ENCODE measurements at regions not wholly inside any gene's neighbourhood (a gene's known extent, or its start where the extent isn't known, plus 50 kb on each side); places are given as distances from the start of the nearest gene placed in this dataset.

DNA sequence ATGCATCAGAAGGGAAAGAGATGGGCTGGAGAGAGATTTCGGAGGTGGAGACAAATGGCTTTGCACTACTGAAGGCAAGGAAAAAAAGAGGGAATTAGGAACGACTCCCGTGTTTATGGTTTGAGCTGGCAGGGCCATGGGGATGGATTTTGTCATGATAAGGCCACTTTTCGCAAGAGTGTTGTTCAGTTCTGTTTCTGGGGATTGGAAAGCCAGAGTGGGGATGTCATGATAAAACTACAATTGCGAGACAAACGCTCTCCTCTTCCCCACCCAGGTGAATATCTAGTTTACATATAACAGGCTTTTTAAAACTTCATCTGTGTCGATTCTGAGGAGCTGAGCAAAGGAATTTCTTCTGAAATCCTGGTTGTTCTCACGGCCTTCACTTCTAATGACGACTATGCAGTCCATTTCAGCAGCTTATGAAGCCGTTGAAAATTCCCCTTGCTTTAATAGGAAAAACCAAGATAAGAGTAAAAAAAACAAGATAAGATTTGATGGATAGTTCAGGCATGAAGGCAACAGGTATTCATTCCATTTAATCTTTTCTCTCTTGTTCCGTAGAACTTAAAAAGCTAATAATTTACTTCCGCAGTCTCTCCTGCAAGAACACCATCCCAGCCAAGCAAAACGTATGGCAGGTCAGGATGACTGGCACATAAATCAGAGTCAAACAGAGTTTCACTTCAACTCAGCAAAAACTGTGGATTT, 245.6 kb upstream of the PITRM1 start:
- Mint-ChIP-seq H3K27ac (no peak overlapping the region), H3K4me1 (ENCODE audit: low read depth) (peaks cover 8% of the 10 kb centered on the region), H3K27me3 (peaks cover 2% of the 10 kb centered on the region), H3K4me3 (no peak overlapping the region), H3K9me3 (ENCODE audit: low read depth) (no peaks in the 10 kb centered on the region), H3K36me3 (no peaks in the 10 kb centered on the region)

GRCh38 chr10:3417096-3417495, 244.5 kb upstream of the PITRM1 start:
- H3K9me3 Mint-ChIP-seq (ENCODE audit: low read depth): no peaks in the 10 kb centered on the region
- no peak overlapping the region for H3K27ac Mint-ChIP-seq
- H3K4me1 Mint-ChIP-seq (ENCODE audit: low read depth): peaks cover 8% of the 10 kb centered on the region
- H3K36me3 Mint-ChIP-seq: peaks cover 2% of the 10 kb centered on the region
- no peaks in the 10 kb centered on the region for H3K27me3 Mint-ChIP-seq
- no peak overlapping the region for H3K4me3 Mint-ChIP-seq

GRCh38 chr10:3415878-3416605, 243.5 kb upstream of the PITRM1 start:
- Mint-ChIP-seq H3K4me1 (ENCODE audit: low read depth) (peaks cover 8% of the 10 kb centered on the region), H3K36me3 (peaks cover 2% of the 10 kb centered on the region), H3K9me3 (ENCODE audit: low read depth) (no peaks in the 10 kb centered on the region), H3K27me3 (no peaks in the 10 kb centered on the region), H3K4me3 (no peak overlapping the region), H3K27ac (no peak overlapping the region)

GRCh38 chr10:3415038-3415736, 242.6 kb upstream of the PITRM1 start:
- no peaks in the 10 kb centered on the region for H3K27me3 Mint-ChIP-seq
- peaks cover 8% of the 10 kb centered on the region for H3K4me1 Mint-ChIP-seq (ENCODE audit: low read depth)
- H3K27ac Mint-ChIP-seq: no peak overlapping the region
- peaks cover 2% of the 10 kb centered on the region for H3K36me3 Mint-ChIP-seq
- no peaks in the 10 kb centered on the region for H3K9me3 Mint-ChIP-seq (ENCODE audit: low read depth)
- H3K4me3 Mint-ChIP-seq: no peak overlapping the region

- peaks cover 4% of the 10 kb centered on the region for H3K4me1 Mint-ChIP-seq (ENCODE audit: low read depth)
- no peak overlapping the region for H3K27ac Mint-ChIP-seq
- H3K27me3 Mint-ChIP-seq: no peaks in the 10 kb centered on the region
Observed at GRCh38 chr10:3414667-3415023, 242.1 kb upstream of the PITRM1 start.

DNA sequence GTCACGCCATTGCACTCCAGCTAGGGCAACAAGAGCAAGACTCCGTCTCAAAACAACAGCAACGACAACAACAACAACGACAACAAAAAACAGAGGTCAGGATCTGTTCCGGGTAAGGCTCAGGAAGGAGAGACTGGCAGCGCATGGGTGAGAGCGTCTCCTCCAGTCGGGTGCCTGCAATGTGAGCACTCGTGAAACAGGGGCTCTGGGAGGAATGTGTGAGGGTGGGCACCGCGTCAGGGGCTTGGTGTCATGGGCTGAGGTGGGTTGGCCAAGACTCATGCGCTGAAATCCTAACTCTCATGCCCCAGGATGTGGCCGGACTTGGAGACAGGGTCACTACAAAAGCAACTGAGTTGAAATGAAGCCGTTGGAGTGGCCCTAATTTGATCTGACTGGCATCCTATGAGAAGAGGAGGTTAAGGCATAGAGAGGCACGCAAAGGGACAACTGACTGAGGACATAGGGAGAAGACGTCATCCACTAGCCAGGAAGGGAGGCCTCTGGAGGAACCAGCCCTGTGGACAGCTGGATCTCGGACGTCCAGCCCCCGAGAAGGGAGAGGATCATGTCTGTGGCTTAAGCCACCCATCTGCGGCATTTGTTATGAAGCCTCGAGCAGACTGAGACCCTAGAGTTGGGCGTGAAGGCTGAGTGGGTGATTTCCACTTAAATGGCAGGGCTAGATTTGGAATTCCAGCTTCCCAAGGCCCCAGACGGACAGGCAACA, 241.5 kb upstream of the PITRM1 start:
- no peaks in the 10 kb centered on the region for H3K9me3 Mint-ChIP-seq (ENCODE audit: low read depth)
- no peak overlapping the region for H3K4me3 Mint-ChIP-seq
- H3K27ac Mint-ChIP-seq: no peak overlapping the region
- peaks cover 2% of the 10 kb centered on the region for H3K36me3 Mint-ChIP-seq
- H3K4me1 Mint-ChIP-seq (ENCODE audit: low read depth): no peaks in the 10 kb centered on the region
- no peaks in the 10 kb centered on the region for H3K27me3 Mint-ChIP-seq

More at GRCh38 chr10:3414667-3415023, 242.1 kb upstream of the PITRM1 start:
- Mint-ChIP-seq H3K9me3 (ENCODE audit: low read depth) (no peaks in the 10 kb centered on the region), H3K36me3 (peaks cover 2% of the 10 kb centered on the region), H3K4me3 (no peak overlapping the region)

DNA sequence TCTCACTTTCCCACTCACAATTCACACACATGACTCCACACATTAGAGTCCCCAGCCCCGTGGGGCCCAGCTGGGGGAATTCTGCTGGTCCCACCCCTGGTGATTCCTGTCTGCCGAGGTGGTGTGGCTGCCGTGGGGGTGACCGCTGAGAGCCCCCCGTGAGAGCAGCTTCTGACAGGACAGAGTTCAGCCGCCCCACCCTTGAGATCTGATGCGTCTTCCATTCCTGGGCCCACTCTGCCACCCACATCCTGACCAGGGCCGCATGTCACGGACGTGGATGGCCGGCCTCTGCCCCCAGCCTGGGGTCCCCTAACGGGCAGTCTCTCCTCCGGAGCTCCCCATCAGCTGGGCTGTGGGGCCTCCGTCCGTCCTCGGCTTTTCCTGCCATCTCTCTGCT, 240.1 kb upstream of the PITRM1 start:
- H3K27ac Mint-ChIP-seq: no peak overlapping the region
- peaks cover 2% of the 10 kb centered on the region for H3K36me3 Mint-ChIP-seq
- H3K4me3 Mint-ChIP-seq: no peak overlapping the region
- H3K4me1 Mint-ChIP-seq (ENCODE audit: low read depth): no peaks in the 10 kb centered on the region
- H3K9me3 Mint-ChIP-seq (ENCODE audit: low read depth): no peaks in the 10 kb centered on the region
- no peaks in the 10 kb centered on the region for H3K27me3 Mint-ChIP-seq

GRCh38 chr10:3412071-3412582, 239.5 kb upstream of the PITRM1 start:
- Mint-ChIP-seq H3K9me3 (ENCODE audit: low read depth) (no peaks in the 10 kb centered on the region), H3K27ac (no peak overlapping the region), H3K4me3 (no peak overlapping the region), H3K4me1 (ENCODE audit: low read depth) (no peaks in the 10 kb centered on the region), H3K27me3 (no peaks in the 10 kb centered on the region), H3K36me3 (peaks cover 2% of the 10 kb centered on the region)

DNA sequence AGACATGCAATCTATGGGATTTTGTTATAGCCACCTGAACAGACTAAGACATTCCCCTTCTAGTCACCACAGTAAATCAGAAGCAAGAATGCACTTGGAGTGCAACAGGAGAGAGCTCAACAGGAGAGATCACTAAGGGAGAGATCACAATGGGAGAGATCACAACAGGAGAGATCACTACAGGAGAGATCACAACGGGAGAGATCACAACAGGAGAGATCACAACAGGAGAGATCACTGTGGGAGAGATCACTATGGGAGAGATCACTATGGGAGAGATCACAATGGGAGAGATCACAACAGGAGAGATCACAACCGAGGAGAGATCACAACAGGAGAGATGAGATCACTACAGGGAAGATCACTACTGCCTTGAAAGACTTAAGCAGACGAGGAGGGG, 238.5 kb upstream of the PITRM1 start:
- H3K36me3 Mint-ChIP-seq: peaks cover 2% of the 10 kb centered on the region
- no peak overlapping the region for H3K27ac Mint-ChIP-seq
- H3K9me3 Mint-ChIP-seq (ENCODE audit: low read depth): no peaks in the 10 kb centered on the region
- no peaks in the 10 kb centered on the region for H3K4me1 Mint-ChIP-seq (ENCODE audit: low read depth)
- peaks cover 1% of the 10 kb centered on the region for H3K27me3 Mint-ChIP-seq
- H3K4me3 Mint-ChIP-seq: no peak overlapping the region

GRCh38 chr10:3409928-3410327, 237.3 kb upstream of the PITRM1 start:
- H3K36me3 Mint-ChIP-seq: peaks cover 2% of the 10 kb centered on the region
- H3K4me3 Mint-ChIP-seq: no peak overlapping the region
- peaks cover 1% of the 10 kb centered on the region for H3K27me3 Mint-ChIP-seq
- no peaks in the 10 kb centered on the region for H3K4me1 Mint-ChIP-seq (ENCODE audit: low read depth)
- H3K9me3 Mint-ChIP-seq (ENCODE audit: low read depth): no peaks in the 10 kb centered on the region
- no peak overlapping the region for H3K27ac Mint-ChIP-seq

GRCh38 chr10:3408603-3409365, 236.2 kb upstream of the PITRM1 start:
- Mint-ChIP-seq H3K27ac (no peak overlapping the region), H3K27me3 (peaks cover 3% of the 10 kb centered on the region), H3K4me1 (ENCODE audit: low read depth) (no peaks in the 10 kb centered on the region), H3K36me3 (peaks cover 2% of the 10 kb centered on the region), H3K9me3 (ENCODE audit: low read depth) (no peaks in the 10 kb centered on the region), H3K4me3 (no peak overlapping the region)

DNA sequence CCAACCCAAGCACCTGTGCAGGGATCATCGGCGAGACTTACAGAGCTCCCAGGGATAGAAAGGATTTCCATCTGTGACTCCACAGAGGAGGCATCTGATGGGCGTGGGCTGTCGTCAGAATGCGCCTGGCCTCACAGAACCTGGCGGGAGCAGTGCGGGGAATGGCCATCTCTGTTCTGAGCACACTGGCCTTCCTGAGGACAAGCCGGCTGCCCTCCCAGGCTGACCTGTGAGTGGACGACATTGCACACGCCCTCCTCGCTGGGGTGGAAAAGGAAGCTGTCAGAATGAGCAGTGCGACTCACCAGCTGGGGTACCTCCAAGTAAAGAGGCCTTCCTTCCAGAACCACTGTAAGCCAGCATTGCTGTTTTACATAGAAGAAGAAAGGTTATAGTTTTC, 234.6 kb upstream of the PITRM1 start:
- no peak overlapping the region for H3K27ac Mint-ChIP-seq
- H3K36me3 Mint-ChIP-seq: no peaks in the 10 kb centered on the region
- no peaks in the 10 kb centered on the region for H3K4me1 Mint-ChIP-seq (ENCODE audit: low read depth)
- H3K27me3 Mint-ChIP-seq: peaks cover 4% of the 10 kb centered on the region
- H3K9me3 Mint-ChIP-seq (ENCODE audit: low read depth): no peaks in the 10 kb centered on the region
- H3K4me3 Mint-ChIP-seq: no peak overlapping the region

DNA sequence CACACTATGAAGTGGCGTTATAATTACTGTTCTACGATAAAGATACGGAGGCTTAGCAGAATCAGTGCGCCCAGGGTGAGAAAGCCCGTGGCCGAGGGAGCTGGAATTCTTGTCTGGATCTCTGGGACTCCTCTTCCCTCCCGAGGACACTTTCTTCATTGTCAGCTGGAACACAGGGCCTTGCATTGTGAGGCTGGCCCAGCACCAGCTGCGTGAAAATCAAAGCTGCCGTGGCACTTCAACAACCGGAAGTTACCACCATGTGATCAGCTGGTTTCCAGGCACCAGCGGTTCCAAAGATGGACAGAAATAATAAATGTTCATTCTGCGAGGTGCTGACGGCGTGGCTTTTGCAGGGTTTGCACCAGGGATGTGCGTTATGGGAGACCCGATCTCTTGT, 234.0 kb upstream of the PITRM1 start:
- Mint-ChIP-seq H3K4me1 (ENCODE audit: low read depth) (no peaks in the 10 kb centered on the region), H3K27me3 (peaks cover 4% of the 10 kb centered on the region), H3K27ac (no peak overlapping the region), H3K9me3 (ENCODE audit: low read depth) (no peaks in the 10 kb centered on the region), H3K36me3 (no peaks in the 10 kb centered on the region), H3K4me3 (no peak overlapping the region)

- Mint-ChIP-seq H3K36me3 (no peaks in the 10 kb centered on the region), H3K27me3 (peaks cover 4% of the 10 kb centered on the region), H3K4me3 (no peak overlapping the region), H3K9me3 (ENCODE audit: low read depth) (no peaks in the 10 kb centered on the region), H3K27ac (no peak overlapping the region), H3K4me1 (ENCODE audit: low read depth) (no peaks in the 10 kb centered on the region)
Observed at GRCh38 chr10:3404381-3404780, 231.8 kb upstream of the PITRM1 start.

Data from activated naive CD8-positive, alpha-beta T cell (primary cell).